GM12878 (cell line): ENCODE measurements at regions not wholly inside any gene's neighbourhood (a gene's known extent, or its start where the extent isn't known, plus 50 kb on each side); places are given as distances from the start of the nearest gene placed in this dataset.

Experiments
- ATAC-seq: fragments of 200-7000 bp; cut with Tn5 transposase; 3 replicates; pipeline ENCODE4 v1.9.1; 2020; ENCODE audit warnings: mild to moderate bottlenecking, moderate library complexity
- BruUV-seq: library from RNA; stranded (reverse); fragments of 400-500 nt; replicated peaks from 2 replicates; lab custom pipeline; 2021; lab: Mats Ljungman, UMichigan
- CTCF ChIA-PET: fragments of 300-600 bp; sonication (Branson Sonifier 250); formaldehyde crosslinking; extraction: SDS; loops from one replicate; lab custom pipeline; 2021; ENCODE audit warnings: inconsistent platforms; lab: Yijun Ruan, JAX
- POLR2A ChIA-PET: fragments of 350-600 bp; formaldehyde crosslinking; extraction: SDS; loops from one replicate; lab custom pipeline; 2021; ENCODE audit warnings: inconsistent platforms; lab: Charles Lee
- RAD21 ChIA-PET: fragments of 300-600 bp; sonication (Branson Sonifier 250); formaldehyde crosslinking; loops from one replicate; lab custom pipeline; 2023; ENCODE audit warnings: antibody characterized with exemption; ENCODE audit not compliant: unreplicated experiment; lab: Charles Lee
- SMC1A ChIA-PET: fragments of 300-600 bp; sonication (Branson Sonifier 250); formaldehyde crosslinking; loops from one replicate; lab custom pipeline; 2023; ENCODE audit not compliant: unreplicated experiment, uncharacterized antibody; lab: Charles Lee
- DNase-seq: peaks from one replicate; pipeline ENCODE4 v3.0.0-alpha.2; 2011; ENCODE audit warnings: low read depth, low spot score
- FAIRE-seq: peaks from 3 replicates; lab custom pipeline; 2011; peaks lifted over from hg19 to GRCh38; lab: Jason Lieb, UNC
- H2AFZ ChIP-seq: 2 replicates; pipeline ENCODE4 v1.6.0; 2011; ENCODE audit warnings: low read depth, low read length, control low read depth; ENCODE audit not compliant: control insufficient read depth
- H3K27ac ChIP-seq: 2 replicates; pipeline ENCODE4 v1.5.1; 2011; ENCODE audit warnings: control low read depth; ENCODE audit not compliant: control insufficient read depth, insufficient read depth
- H3K27me3 ChIP-seq, 2 experiments: replicated peaks in 1 of 2; 2 replicates each; pipeline versions ENCODE4 v1.6.0 to v1.6.1; 2011; ENCODE audit warnings: low read length in 1 of 2; ENCODE audit not compliant: control insufficient read depth in 2 of 2, insufficient read depth in 2 of 2
- H3K36me3 ChIP-seq, 2 experiments: 2 replicates each; pipeline ENCODE4 v1.5.1; 2011; ENCODE audit warnings: low read length in 1 of 2; ENCODE audit not compliant: control insufficient read depth in 2 of 2, insufficient read depth in 2 of 2
- H3K4me1 ChIP-seq: 2 replicates; pipeline ENCODE4 v1.6.1; 2011; ENCODE audit warnings: mild to moderate bottlenecking, low read length, moderate library complexity, mixed read lengths; ENCODE audit not compliant: control insufficient read depth, insufficient read depth
- H3K4me2 ChIP-seq: 2 replicates; pipeline ENCODE4 v1.6.0; 2011; ENCODE audit warnings: control low read depth; ENCODE audit not compliant: control insufficient read depth, insufficient read depth
- H3K4me3 ChIP-seq: fragments of 200-600 bp; sonication (generic); 2 replicates; pipeline ENCODE4 v1.5.1; 2016
- H3K79me2 ChIP-seq: 2 replicates; pipeline ENCODE4 v1.6.0; 2011; ENCODE audit warnings: low read length; ENCODE audit not compliant: control insufficient read depth, insufficient read depth
- H3K9ac ChIP-seq: 2 replicates; pipeline ENCODE4 v1.8.0; 2011; ENCODE audit warnings: low read length, control low read depth, mixed read lengths; ENCODE audit not compliant: control insufficient read depth, insufficient read depth
- H3K9me3 ChIP-seq: replicated peaks from 3 replicates; pipeline ENCODE4 v1.5.1; 2011; ENCODE audit warnings: mild to moderate bottlenecking, low read length; ENCODE audit not compliant: control insufficient read depth, insufficient read depth
- H4K20me1 ChIP-seq: 2 replicates; pipeline ENCODE4 v1.6.0; 2011; ENCODE audit not compliant: control insufficient read depth, insufficient read depth
- ATF2 ChIP-seq: IDR thresholded peaks from 2 replicates; pipeline ENCODE4 v1.6.1; 2012; ENCODE audit warnings: low read length, inconsistent platforms
- ATF7 ChIP-seq: fragments of 450-650 bp; IDR thresholded peaks from 2 replicates; pipeline ENCODE4 v1.6.1; 2016; ENCODE audit warnings: low read depth, mild to moderate bottlenecking
- BACH1 ChIP-seq: fragments of 450-650 bp; IDR thresholded peaks from 2 replicates; pipeline ENCODE4 v1.6.1; 2017; ENCODE audit warnings: mild to moderate bottlenecking, borderline replicate concordance
- BRCA1 ChIP-seq: IDR thresholded peaks from 2 replicates; pipeline ENCODE4 v1.6.1; 2011; ENCODE audit warnings: low read depth, low read length, improper control_type of control experiment
- CTCF ChIP-seq, 3 experiments: IDR thresholded peaks in 2 of 3; conservative IDR thresholded peaks in 1 of 3; 2 replicates each; pipeline ENCODE4 v1.5.1; 2011; ENCODE audit warnings: low read depth in 3 of 3, low read length in 3 of 3, mild to moderate bottlenecking in 3 of 3, control low read depth in 2 of 3, moderate library complexity in 2 of 3, inconsistent platforms in 1 of 3, mixed read lengths in 1 of 3; ENCODE audit not compliant: control insufficient read depth in 2 of 3, insufficient read depth in 1 of 3; ENCODE audit errors: extremely low read depth in 1 of 3
- HCFC1 ChIP-seq: fragments of 150-350 bp; IDR thresholded peaks from 2 replicates; pipeline ENCODE4 v1.6.1; 2014; ENCODE audit warnings: low read length
- MLLT1 ChIP-seq: fragments of 450-650 bp; IDR thresholded peaks from 2 replicates; pipeline ENCODE4 v1.6.1; 2016; ENCODE audit warnings: mild to moderate bottlenecking
- PAX5 ChIP-seq: IDR thresholded peaks from 2 replicates; pipeline ENCODE4 v1.6.1; 2011; ENCODE audit warnings: low read depth, low read length, borderline replicate concordance
- TCF7 ChIP-seq: IDR thresholded peaks from 2 replicates; pipeline ENCODE4 v1.6.1; 2014; ENCODE audit warnings: antibody characterized with exemption, borderline replicate concordance
- ZNF24 ChIP-seq: fragments of 450-650 bp; IDR thresholded peaks from 2 replicates; pipeline ENCODE4 v1.6.1; 2017; ENCODE audit warnings: antibody characterized with exemption, mild to moderate bottlenecking
- ZNF622 ChIP-seq: fragments of 450-650 bp; IDR thresholded peaks from 2 replicates; pipeline ENCODE4 v1.6.1; 2017; ENCODE audit warnings: mild to moderate bottlenecking, inconsistent platforms
- WGBS: methylation state at CpG from one replicate; pipeline ENCODE4 v1.1.6; 2016; ENCODE audit warnings: low lambda C conversion rate; ENCODE audit not compliant: insufficient replicate concordance, insufficient coverage; ENCODE audit errors: missing lambda C conversion rate; 5-methylcytosine and 5-hydroxymethylcytosine counted together
- in situ Hi-C: fragments of 300-500 bp; cut with MboI; formaldehyde crosslinking; loops from 9 replicates; pipeline ENCODE4 v1.14.3; 2018; ENCODE audit warnings: mixed read lengths
- intact Hi-C: fragments of 100-400 bp; cut with micrococcal nuclease; formaldehyde crosslinking; loops from one replicate; pipeline ENCODE4 v1.14.2; 2022; ENCODE audit not compliant: unreplicated experiment
- TF ChIP-seq, protein P1 (sequence below): fragments of 450-650 bp; IDR thresholded peaks from 2 replicates; pipeline ENCODE4 v1.6.1; 2014; ENCODE audit warnings: mild to moderate bottlenecking
- TF ChIP-seq, protein P2 (sequence below): fragments of 450-650 bp; IDR thresholded peaks from 2 replicates; pipeline ENCODE4 v1.6.1; 2016; ENCODE audit warnings: mild to moderate bottlenecking, moderate library complexity, borderline replicate concordance

- no peak overlapping the region for H3K27ac ChIP-seq
- no peak overlapping the region for H2AFZ ChIP-seq
- RAD21 ChIA-PET, result interaction anchor here (2.8 kb wide), 1 partner anchor 11 kb away, joined by 8 read pairs; no protein-coding TSS in a partner anchor
- 20% methylated on average over 10 of the region's 10 CpGs for WGBS
- H3K9me3 ChIP-seq, result no peaks in the 10 kb centered on the region
- TF ChIP-seq ATF7 (no peak), BRCA1 (no peak), ZNF24 (no peak), HCFC1 (no peak), ATF2 (no peak), PAX5 (no peak), CTCF (IDR thresholded peaks at IDR 0.05 in 2 of 3, conservative IDR thresholded peaks at IDR 0.05 in 1 of 3; ENCODE audit: control insufficient read depth in 2 of 3, extremely low read depth in 1 of 3, insufficient read depth in 1 of 3, low read depth in 3 of 3, low read length in 3 of 3) (no peak), ZNF622 (no peak), BACH1 (no peak), MLLT1 (no peak), TCF7 (no peak)
- TF ChIP-seq, protein P1, sequence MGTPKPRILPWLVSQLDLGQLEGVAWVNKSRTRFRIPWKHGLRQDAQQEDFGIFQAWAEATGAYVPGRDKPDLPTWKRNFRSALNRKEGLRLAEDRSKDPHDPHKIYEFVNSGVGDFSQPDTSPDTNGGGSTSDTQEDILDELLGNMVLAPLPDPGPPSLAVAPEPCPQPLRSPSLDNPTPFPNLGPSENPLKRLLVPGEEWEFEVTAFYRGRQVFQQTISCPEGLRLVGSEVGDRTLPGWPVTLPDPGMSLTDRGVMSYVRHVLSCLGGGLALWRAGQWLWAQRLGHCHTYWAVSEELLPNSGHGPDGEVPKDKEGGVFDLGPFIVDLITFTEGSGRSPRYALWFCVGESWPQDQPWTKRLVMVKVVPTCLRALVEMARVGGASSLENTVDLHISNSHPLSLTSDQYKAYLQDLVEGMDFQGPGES, result no peak
- TF ChIP-seq, protein P2, sequence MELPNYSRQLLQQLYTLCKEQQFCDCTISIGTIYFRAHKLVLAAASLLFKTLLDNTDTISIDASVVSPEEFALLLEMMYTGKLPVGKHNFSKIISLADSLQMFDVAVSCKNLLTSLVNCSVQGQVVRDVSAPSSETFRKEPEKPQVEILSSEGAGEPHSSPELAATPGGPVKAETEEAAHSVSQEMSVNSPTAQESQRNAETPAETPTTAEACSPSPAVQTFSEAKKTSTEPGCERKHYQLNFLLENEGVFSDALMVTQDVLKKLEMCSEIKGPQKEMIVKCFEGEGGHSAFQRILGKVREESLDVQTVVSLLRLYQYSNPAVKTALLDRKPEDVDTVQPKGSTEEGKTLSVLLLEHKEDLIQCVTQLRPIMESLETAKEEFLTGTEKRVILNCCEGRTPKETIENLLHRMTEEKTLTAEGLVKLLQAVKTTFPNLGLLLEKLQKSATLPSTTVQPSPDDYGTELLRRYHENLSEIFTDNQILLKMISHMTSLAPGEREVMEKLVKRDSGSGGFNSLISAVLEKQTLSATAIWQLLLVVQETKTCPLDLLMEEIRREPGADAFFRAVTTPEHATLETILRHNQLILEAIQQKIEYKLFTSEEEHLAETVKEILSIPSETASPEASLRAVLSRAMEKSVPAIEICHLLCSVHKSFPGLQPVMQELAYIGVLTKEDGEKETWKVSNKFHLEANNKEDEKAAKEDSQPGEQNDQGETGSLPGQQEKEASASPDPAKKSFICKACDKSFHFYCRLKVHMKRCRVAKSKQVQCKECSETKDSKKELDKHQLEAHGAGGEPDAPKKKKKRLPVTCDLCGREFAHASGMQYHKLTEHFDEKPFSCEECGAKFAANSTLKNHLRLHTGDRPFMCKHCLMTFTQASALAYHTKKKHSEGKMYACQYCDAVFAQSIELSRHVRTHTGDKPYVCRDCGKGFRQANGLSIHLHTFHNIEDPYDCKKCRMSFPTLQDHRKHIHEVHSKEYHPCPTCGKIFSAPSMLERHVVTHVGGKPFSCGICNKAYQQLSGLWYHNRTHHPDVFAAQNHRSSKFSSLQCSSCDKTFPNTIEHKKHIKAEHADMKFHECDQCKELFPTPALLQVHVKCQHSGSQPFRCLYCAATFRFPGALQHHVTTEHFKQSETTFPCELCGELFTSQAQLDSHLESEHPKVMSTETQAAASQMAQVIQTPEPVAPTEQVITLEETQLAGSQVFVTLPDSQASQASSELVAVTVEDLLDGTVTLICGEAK, result no peak
- TF ChIP-seq, all 136 proteins: peak for 0
- in situ Hi-C loops (no loop called here), intact Hi-C loops (no loop called here)
- ATAC-seq (no peak), FAIRE-seq (no peak), DNase-seq (no peak)
- no TSS peak for BruUV-seq
- H3K9ac ChIP-seq, result no peak overlapping the region
- H3K79me2 ChIP-seq, result no peaks in the 10 kb centered on the region
- no peak overlapping the region for H3K4me3 ChIP-seq
- no peaks in the 10 kb centered on the region for H4K20me1 ChIP-seq
- no peaks in the 10 kb centered on the region for H3K27me3 ChIP-seq
- SMC1A ChIA-PET, result interaction anchor here (1.0 to 1.4 kb wide), 3 partner anchors 8 to 11 kb away, joined by 3 to 6 read pairs (median 3); no protein-coding TSS in a partner anchor
- no peaks in the 10 kb centered on the region for H3K4me1 ChIP-seq
- H3K4me2 ChIP-seq, result no peak overlapping the region
- H3K36me3 ChIP-seq, result no peaks in the 10 kb centered on the region
- POLR2A ChIA-PET, result no interaction called here
- CTCF ChIA-PET, result interaction anchor here (1.5 kb wide), 1 partner anchor 15 kb away, joined by 4 read pairs; no protein-coding TSS in a partner anchor
Measured at GRCh38 chr4:35900286-35901243, 343.7 kb downstream of the ARAP2 start.
